Anterior cingulate cortex (tissue), 58 donors: ENCODE measurements at regions not wholly inside any gene's neighbourhood (a gene's known extent, or its start where the extent isn't known, plus 50 kb on each side); places are given as distances from the start of the nearest gene placed in this dataset.

Source experiments
- DNase-seq, 58 donors: peaks; one replicate each; lab custom pipeline; 2025; lab: John Stamatoyannopoulos, UW

- no peak for DNase-seq
These were observed 69.4 kb upstream of the GPC1 start for GRCh38 chr2:240365971-240366471.

- DNase-seq: no peak
These were observed 68.6 kb upstream of the GPC1 start for GRCh38 chr2:240366901-240367300.

GRCh38 chr2:240367721-240368120 lies 67.7 kb upstream of the GPC1 start:
- DNase-seq: no peak

- DNase-seq: no peak
These were observed 66.6 kb upstream of the GPC1 start for GRCh38 chr2:240368781-240369331.

GRCh38 chr2:240369335-240369734 lies 66.1 kb upstream of the GPC1 start:
- DNase-seq: no peak

- DNase-seq: peak in 44 of 58 donors; percentile 12 to 79 (median 42)
These were observed 65.5 kb upstream of the GPC1 start for GRCh38 chr2:240369801-240370585.

GRCh38 chr2:240371129-240372000 lies 64.1 kb upstream of the GPC1 start:
- DNase-seq: no peak

GRCh38 chr2:240372101-240372500 lies 63.4 kb upstream of the GPC1 start:
- peak in 3 of 58 donors; percentile 11 to 15 (median 11) for DNase-seq

GRCh38 chr2:240373289-240373885 lies 62.1 kb upstream of the GPC1 start:
- DNase-seq: no peak

GRCh38 chr2:240374085-240374907 lies 61.2 kb upstream of the GPC1 start:
- DNase-seq: no peak

- DNase-seq: no peak
These were observed 60.3 kb upstream of the GPC1 start for GRCh38 chr2:240375024-240375645.

GRCh38 chr2:240376739-240377138 lies 58.7 kb upstream of the GPC1 start:
- no peak for DNase-seq

- no peak for DNase-seq
These were observed 58.1 kb upstream of the GPC1 start for GRCh38 chr2:240377366-240377765.

- DNase-seq: no peak
These were observed 56.3 kb upstream of the GPC1 start for GRCh38 chr2:240379089-240379636.

GRCh38 chr2:240383099-240383758 lies 52.2 kb upstream of the GPC1 start:
- DNase-seq: peak in 1 of 58 donors; percentile 7

GRCh38 chr2:240383871-240384700 lies 51.4 kb upstream of the GPC1 start:
- no peak for DNase-seq

- DNase-seq: no peak
These were observed 50.6 kb upstream of the GPC1 start for GRCh38 chr2:240384711-240385450.
